SJCRH30 (cell line): ENCODE measurements at regions not wholly inside any gene's neighbourhood (a gene's known extent, or its start where the extent isn't known, plus 50 kb on each side); places are given as distances from the start of the nearest gene placed in this dataset.
A peak's percentile ranks its signal among the peaks of the same experiment; 100 is the strongest.
"Not testable (repeated sequence)": the region's sequence is repeated elsewhere in the genome, so short reads cannot be mapped to it uniquely, and the experiment has no call there.

Experiments
- DNase-seq, 2 experiments: peaks; one replicate each; pipeline ENCODE4 v3.0.0-alpha.2; 2015 to 2020
- H3K27ac ChIP-seq: fragments of 250-450 bp; sonication (Bioruptor Pico); 2 replicates; pipeline ENCODE4 v1.5.1; 2020; ENCODE audit warnings: mild to moderate bottlenecking, moderate library complexity
- H3K27me3 ChIP-seq: fragments of 250-450 bp; sonication (Bioruptor Pico); 2 replicates; pipeline ENCODE4 v1.5.1; 2020; ENCODE audit warnings: mild to moderate bottlenecking, moderate library complexity
- H3K36me3 ChIP-seq: fragments of 250-450 bp; sonication (Bioruptor Pico); 2 replicates; pipeline ENCODE4 v1.5.1; 2020; ENCODE audit warnings: mild to moderate bottlenecking, moderate library complexity
- H3K4me1 ChIP-seq: fragments of 250-450 bp; sonication (Bioruptor Pico); 2 replicates; pipeline ENCODE4 v1.5.1; 2020; ENCODE audit warnings: mild to moderate bottlenecking, moderate library complexity
- H3K4me3 ChIP-seq: fragments of 250-450 bp; sonication (Bioruptor Pico); 2 replicates; pipeline ENCODE4 v1.5.1; 2020; ENCODE audit warnings: mild to moderate bottlenecking, moderate library complexity
- H3K9me3 ChIP-seq: fragments of 250-450 bp; sonication (Bioruptor Pico); replicated peaks from 2 replicates; pipeline ENCODE4 v1.5.1; 2020; ENCODE audit warnings: mild to moderate bottlenecking, moderate library complexity

DNA sequence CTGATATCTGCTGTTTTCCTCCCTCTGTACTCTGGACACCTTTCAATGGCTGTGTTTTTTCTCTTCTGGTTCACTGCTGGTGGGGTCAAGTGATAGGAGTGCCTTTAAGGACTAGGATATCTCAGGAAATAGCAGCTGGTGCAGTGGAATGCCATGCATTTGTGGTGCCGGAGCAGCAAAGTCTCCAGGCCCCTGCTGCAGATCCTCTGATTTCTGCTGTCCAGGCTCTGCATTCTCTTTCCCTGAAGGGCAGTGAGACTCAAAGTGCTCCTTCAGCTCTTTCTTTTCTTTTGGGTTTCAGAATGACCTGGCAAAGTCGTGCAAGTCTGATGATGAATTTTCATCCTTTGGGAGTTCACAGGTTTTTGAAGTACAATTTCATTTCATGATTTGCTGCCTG, 774.3 kb downstream of the FAM181B start:
- no peaks in the 10 kb centered on the region for H3K36me3 ChIP-seq
- no peak overlapping the region for H3K27ac ChIP-seq
- H3K4me1 ChIP-seq, result no peaks in the 10 kb centered on the region
- peaks cover 4% of the 10 kb centered on the region; the same call in 1 of the 2 replicates for H3K27me3 ChIP-seq
- no peaks in the 10 kb centered on the region for H3K9me3 ChIP-seq
- no peak overlapping the region for H3K4me3 ChIP-seq
- DNase-seq, result peak in 1 of 2 experiments; percentile 3

DNA sequence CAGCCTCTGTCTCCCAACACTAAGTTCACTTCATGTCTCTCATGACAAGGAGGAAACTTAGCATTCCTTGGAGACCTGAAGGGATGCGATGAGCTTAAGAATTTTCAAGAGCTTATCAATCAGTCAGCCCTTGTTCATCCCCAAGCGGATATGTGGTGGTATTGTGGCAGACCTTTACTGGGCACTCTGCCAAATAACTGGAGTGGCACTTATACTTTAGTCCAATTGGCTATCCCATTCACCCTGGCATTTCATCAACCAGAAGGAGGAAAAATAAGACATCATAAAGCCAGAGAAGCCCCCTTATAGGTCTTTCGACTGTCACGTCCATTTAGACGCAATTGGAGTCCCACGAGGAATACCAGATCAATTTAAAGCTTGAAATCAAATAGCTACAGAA, 779.4 kb downstream of the FAM181B start:
- H3K9me3 ChIP-seq, H3K4me3 ChIP-seq, H3K4me1 ChIP-seq, H3K27me3 ChIP-seq, H3K27ac ChIP-seq, H3K36me3 ChIP-seq: not testable (repeated sequence)
- peak in 1 of 2 experiments; percentile 6 for DNase-seq

DNA sequence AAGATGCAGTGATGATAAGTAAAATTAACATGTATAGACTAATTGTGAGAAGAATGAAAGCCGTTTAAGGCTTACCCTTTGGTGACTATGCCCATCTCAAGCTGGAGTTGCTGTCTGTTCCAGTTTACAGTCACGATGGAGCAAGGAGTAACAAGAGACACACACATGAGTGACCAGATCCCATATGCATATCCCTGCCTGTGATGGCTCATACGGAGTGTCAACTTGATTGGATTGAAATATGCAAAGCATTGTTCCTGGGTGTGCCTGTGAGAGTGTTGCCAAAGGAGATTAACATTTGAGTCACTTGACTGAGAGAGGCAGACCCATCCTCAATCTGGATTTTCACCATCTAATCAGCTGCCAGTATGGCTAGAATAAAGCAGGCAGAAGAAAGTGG, 786.8 kb downstream of the FAM181B start:
- Histone ChIP-seq H3K4me3 (no peak overlapping the region), H3K36me3 (no peaks in the 10 kb centered on the region), H3K4me1 (no peaks in the 10 kb centered on the region), H3K27ac (no peak overlapping the region), H3K27me3 (peaks cover 3% of the 10 kb centered on the region; the same call in 1 of the 2 replicates), H3K9me3 (no peaks in the 10 kb centered on the region)
- no peak for DNase-seq

DNA sequence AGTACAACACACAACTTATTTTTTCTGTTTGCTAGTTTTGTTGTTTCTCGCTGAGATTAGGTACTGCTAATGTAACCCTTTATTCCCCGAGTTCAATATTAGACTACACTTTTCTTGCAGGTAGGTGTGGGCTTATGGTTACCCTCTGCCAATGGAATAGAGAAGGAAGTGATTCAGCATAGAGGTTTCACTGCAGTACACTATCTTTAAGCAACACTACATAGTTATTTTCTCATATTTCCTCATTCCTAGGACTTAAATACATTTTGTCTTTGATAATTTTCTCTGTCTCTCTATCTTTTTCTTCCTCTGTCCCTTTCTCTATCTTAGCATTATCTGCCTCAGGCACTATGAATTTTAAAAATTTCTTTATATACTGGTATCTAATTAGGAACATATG, 791.0 kb downstream of the FAM181B start:
- DNase-seq, result no peak
- Histone ChIP-seq H3K4me3 (no peak overlapping the region), H3K9me3 (no peaks in the 10 kb centered on the region), H3K27ac (no peak overlapping the region), H3K36me3 (no peaks in the 10 kb centered on the region), H3K4me1 (no peaks in the 10 kb centered on the region), H3K27me3 (peaks cover 3% of the 10 kb centered on the region; the same call in 1 of the 2 replicates)

DNA sequence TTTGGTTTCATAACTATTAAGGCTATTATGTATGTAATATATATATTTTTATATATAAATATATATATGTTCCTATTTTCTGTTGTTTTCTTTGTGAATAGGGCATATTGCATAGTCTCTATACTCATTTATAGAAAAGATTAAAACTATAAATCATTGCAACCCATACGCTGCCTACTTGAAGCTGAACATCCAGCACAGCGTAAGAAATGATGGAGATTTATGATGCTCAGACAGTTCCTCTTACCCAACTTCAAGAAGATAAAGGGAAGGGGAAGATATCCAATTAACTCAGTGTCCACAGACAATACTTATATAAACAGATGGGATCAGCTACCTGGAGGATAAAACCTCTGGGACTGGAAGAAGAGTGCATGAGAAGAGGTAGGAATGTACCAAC, 791.7 kb downstream of the FAM181B start:
- no peak overlapping the region for H3K4me3 ChIP-seq
- H3K9me3 ChIP-seq, result no peaks in the 10 kb centered on the region
- no peaks in the 10 kb centered on the region for H3K36me3 ChIP-seq
- H3K27ac ChIP-seq, result no peak overlapping the region
- no peaks in the 10 kb centered on the region for H3K4me1 ChIP-seq
- H3K27me3 ChIP-seq, result peaks cover 3% of the 10 kb centered on the region; the same call in 1 of the 2 replicates
- no peak for DNase-seq

DNA sequence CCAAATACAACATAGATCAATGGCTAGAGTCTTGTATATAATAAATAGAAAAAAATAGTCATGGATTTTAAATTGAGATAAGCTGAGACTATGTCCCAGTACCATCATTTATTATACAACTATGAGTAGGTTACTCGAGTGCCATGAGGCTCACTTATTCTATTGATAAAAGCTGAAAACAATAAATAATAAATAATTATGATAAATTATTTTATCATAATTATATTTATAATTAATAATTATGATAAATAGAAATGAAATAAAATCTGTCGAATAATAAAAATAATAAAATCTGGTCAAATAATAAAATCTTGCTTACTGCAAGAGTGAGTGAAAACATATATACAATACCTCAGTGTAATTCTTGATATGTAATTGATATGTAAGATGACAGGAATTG, 801.4 kb downstream of the FAM181B start:
- Histone ChIP-seq H3K27me3 (no peaks in the 10 kb centered on the region), H3K36me3 (no peaks in the 10 kb centered on the region), H3K27ac (no peak overlapping the region), H3K4me1 (no peaks in the 10 kb centered on the region), H3K4me3 (no peak overlapping the region), H3K9me3 (no peaks in the 10 kb centered on the region)
- DNase-seq, result no peak

DNA sequence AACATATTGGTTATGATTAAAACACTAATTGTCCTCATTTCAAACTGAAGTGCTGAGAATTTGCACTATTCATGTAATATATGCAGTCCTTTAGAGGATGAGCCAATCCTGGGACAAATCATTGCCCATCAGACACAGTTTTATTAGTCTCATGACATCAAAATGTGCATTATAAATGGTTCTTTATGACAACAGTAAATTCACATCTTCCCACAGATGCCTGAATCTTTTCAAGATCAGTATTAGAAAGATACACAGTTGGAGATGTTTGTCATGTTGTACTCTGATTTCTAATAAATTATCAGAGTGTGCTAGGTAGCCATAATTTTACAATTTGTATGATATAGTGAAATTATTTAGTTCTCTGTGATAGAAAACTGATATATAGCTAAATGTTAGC, 813.5 kb downstream of the FAM181B start:
- Histone ChIP-seq H3K9me3 (no peaks in the 10 kb centered on the region), H3K27me3 (no peaks in the 10 kb centered on the region), H3K4me1 (no peaks in the 10 kb centered on the region), H3K36me3 (no peaks in the 10 kb centered on the region), H3K27ac (no peak overlapping the region), H3K4me3 (no peak overlapping the region)
- no peak for DNase-seq

DNA sequence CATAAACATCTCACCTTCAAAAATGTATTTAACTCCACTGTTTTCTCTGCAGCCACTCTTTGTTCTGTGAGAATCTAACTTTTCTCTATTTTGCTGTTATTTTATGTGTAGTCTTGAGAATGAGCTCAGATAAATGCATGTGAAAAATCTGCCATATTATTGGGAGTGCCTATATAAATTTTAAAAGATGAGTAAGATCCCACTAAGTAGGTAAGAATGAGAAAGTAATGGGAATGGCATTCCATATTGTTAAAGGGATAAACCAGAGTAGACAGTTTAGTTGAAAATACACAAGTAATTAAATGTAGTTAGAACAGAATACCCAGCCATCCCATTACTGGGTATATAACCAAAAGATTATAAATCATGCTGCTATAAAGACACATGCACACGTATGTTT, 817.2 kb downstream of the FAM181B start:
- H3K4me3 ChIP-seq, result no peak overlapping the region
- H3K27me3 ChIP-seq, result no peaks in the 10 kb centered on the region
- H3K27ac ChIP-seq, result no peak overlapping the region
- no peaks in the 10 kb centered on the region for H3K36me3 ChIP-seq
- H3K9me3 ChIP-seq, result no peaks in the 10 kb centered on the region
- no peaks in the 10 kb centered on the region for H3K4me1 ChIP-seq
- DNase-seq, result no peak

DNA sequence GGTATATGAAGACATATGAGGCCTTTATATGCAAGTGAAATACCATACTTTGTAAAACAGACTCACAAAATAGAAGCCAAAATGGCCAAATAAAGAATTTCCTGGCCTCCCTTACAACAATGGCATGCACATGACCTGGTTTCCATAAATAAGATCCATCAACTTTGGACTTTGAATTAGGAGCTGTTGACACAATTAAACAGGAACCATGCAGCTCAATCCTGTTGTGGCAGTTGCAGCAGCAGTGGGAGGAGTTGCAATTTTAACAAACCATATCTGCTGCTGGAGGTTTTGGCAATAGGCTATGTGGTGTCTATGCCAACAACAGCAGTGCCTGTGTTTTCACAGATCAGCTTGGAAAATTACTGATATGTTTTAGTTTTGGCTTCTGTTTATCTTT, 818.6 kb downstream of the FAM181B start:
- H3K9me3 ChIP-seq, result no peaks in the 10 kb centered on the region
- H3K27ac ChIP-seq, result no peak overlapping the region
- DNase-seq, result no peak
- no peak overlapping the region for H3K4me3 ChIP-seq
- H3K4me1 ChIP-seq, result no peaks in the 10 kb centered on the region
- H3K36me3 ChIP-seq, result no peaks in the 10 kb centered on the region
- no peaks in the 10 kb centered on the region for H3K27me3 ChIP-seq

DNA sequence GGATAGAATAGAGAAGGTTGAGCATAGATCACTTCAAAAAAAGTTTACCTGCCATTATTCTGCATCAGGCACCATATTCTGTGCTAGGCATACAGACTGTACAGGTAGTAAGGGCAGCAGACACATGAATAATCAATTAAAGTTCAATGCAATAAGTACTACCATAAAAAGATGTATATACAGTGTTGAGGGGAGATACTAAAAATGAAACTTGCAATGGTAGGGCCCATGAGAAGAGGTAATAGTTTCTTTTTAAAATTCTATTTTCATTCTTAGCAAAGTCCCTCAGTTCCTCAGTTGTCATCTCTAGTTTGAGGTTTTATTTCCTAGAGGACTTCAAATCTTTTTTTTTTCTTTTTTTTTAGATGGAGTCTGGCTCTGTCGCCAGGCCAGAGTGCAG, 819.9 kb downstream of the FAM181B start:
- H3K4me1 ChIP-seq, result no peaks in the 10 kb centered on the region
- H3K36me3 ChIP-seq, result no peaks in the 10 kb centered on the region
- H3K9me3 ChIP-seq, result no peaks in the 10 kb centered on the region
- no peaks in the 10 kb centered on the region for H3K27me3 ChIP-seq
- DNase-seq, result no peak
- no peak overlapping the region for H3K4me3 ChIP-seq
- H3K27ac ChIP-seq, result no peak overlapping the region

DNA sequence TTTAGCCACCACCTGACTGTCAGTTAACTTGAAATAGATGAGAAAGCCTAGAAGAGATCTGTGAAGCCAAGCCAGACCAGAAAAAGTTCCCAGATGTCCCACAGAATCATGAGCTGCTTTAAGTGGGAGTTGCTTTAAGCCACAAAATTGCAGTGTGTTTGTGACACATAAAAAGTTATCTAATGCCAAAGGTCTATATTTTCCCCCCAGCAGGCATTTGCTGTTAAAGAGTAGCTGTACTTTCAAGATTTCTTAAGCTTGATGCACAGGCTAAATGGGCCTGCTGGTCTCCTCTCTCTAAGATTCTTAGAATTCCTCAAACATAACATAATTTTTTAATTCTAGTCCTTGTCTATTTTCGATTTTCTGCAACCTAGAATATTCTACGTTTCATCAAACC, 825.7 kb downstream of the FAM181B start:
- H3K36me3 ChIP-seq, result no peaks in the 10 kb centered on the region
- no peak overlapping the region for H3K27ac ChIP-seq
- H3K4me3 ChIP-seq, result no peak overlapping the region
- DNase-seq, result no peak
- H3K9me3 ChIP-seq, result no peaks in the 10 kb centered on the region
- no peaks in the 10 kb centered on the region for H3K27me3 ChIP-seq
- no peaks in the 10 kb centered on the region for H3K4me1 ChIP-seq

DNA sequence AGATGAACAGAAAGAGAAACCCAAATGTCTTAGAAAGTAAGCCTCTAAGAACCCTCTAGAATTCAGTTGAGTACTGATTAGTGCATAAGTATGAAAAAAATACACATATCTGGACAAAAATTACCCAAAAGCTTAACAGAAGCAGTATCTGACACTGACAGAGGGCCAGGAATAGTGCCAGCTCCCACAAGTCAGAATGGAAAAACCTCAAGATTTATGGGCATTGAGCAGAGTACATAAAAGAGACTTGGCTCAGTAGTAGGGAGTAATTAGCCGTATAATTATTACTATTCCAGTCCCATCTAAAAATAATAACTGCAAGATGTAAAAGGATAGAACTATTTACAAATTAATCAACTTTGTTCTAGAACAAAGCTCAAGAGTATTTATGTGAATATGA, 834.5 kb downstream of the FAM181B start:
- Histone ChIP-seq H3K9me3 (no peaks in the 10 kb centered on the region), H3K36me3 (no peaks in the 10 kb centered on the region), H3K27me3 (no peaks in the 10 kb centered on the region), H3K27ac (no peak overlapping the region), H3K4me3 (no peak overlapping the region), H3K4me1 (no peaks in the 10 kb centered on the region)
- DNase-seq, result no peak

DNA sequence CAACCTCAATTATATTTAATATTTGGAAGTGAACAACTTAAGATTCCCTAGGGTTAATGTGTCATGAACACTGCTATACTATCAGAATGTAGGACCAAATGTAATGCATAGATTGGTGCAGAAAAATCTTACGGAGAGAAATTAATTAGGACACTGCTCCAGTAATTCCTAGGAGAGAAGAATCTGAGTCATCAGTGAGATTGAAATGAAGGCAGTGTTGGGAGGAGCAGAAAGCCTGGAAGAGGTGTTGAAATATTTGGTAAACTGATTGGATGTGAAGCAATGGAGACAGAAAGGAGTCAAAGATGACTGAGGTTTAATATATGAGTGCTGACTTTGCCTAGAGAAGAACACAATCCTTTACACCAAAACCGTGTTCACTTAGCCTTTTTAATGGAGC, 836.0 kb downstream of the FAM181B start:
- Histone ChIP-seq H3K27me3 (no peaks in the 10 kb centered on the region), H3K4me3 (no peak overlapping the region), H3K9me3 (no peaks in the 10 kb centered on the region), H3K36me3 (no peaks in the 10 kb centered on the region), H3K27ac (no peak overlapping the region), H3K4me1 (no peaks in the 10 kb centered on the region)
- no peak for DNase-seq

DNA sequence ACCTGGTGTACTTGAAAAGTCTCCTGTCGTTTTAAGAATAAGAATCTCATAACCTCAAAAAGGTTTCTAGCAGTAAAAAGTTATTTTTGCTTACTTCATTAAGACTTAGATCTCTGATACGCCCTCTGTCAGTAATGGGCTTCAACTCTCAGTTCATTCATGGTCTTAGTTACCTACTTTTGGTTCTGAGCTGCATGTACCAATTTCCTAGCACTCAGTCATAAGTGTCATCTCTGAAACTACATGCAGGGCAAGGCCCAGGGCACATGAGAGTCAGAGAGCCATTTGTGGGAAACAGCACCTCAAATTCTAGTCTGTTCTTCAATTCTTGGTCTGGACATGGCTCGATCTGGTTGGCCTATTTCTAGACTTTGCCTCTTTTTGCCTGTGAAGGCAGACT, 838.4 kb downstream of the FAM181B start:
- Histone ChIP-seq H3K27me3 (no peaks in the 10 kb centered on the region), H3K4me3 (no peak overlapping the region), H3K4me1 (no peaks in the 10 kb centered on the region), H3K27ac (no peak overlapping the region), H3K9me3 (no peaks in the 10 kb centered on the region), H3K36me3 (no peaks in the 10 kb centered on the region)
- DNase-seq, result no peak

DNA sequence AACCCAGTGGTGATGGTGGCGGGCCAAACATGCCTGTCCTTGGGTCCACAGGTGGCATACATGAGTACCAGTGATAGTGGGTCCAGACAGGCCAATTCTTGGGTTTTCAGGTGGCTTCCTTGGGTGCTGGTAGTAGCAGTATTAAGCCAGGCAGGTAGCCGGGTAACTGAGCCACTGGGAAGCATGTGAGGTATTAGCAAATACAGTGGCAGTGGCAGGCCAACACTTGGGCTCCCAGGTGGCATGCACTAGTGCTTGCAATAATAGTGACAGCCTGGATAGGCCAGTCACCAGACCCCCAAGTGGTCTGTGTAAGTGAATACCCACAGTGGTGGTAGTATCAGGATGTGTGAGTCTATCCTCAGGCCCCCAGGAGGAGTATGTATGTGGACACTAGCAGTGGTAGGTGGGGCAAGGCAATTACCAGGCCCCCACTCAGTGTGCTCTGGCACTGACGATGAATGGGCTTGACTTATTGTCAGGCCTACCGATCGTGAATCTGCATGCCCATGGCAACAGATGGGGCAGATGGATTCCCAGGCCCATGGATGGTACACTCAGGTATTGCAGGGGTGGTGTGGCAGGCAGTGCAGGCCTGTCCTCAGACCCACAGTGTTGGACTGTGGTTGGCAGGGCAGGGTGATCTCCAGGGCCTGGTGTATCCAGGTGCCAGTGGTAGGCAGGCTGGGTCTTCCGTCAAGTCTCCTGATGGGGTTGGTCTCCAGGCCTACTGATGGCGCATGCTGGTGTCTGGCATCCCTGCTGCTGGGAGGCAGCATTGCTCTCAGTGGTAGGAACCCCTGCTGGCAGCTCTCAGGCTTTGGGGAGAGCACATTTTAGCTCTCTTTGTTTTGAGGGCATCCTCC, 840.7 kb downstream of the FAM181B start:
- H3K4me3 ChIP-seq, result no peak overlapping the region
- no peaks in the 10 kb centered on the region for H3K9me3 ChIP-seq
- no peaks in the 10 kb centered on the region for H3K27me3 ChIP-seq
- no peak for DNase-seq
- H3K4me1 ChIP-seq, result no peaks in the 10 kb centered on the region
- no peak overlapping the region for H3K27ac ChIP-seq
- H3K36me3 ChIP-seq, result no peaks in the 10 kb centered on the region

DNA sequence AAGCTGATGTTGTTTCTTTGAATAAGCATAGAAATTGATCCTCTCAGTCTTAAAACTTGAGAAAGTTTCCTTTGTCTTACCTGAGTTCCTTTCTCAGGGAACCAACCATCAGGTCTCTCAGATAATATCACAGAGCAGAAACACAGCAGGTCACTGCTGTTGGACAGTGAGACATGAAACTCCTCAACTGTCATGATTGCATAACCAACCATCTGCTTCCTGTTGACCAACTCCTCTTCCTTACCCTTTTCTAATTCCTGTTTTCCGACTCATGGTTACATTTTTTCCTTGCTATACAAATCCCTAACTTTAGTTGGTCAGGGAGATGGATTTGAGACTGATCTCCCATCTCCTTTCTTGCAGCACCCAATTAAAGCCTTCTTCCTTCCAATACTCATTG, 845.3 kb downstream of the FAM181B start:
- Histone ChIP-seq H3K4me3 (no peak overlapping the region), H3K4me1 (no peaks in the 10 kb centered on the region), H3K36me3 (no peaks in the 10 kb centered on the region), H3K27me3 (no peaks in the 10 kb centered on the region), H3K9me3 (no peaks in the 10 kb centered on the region), H3K27ac (no peak overlapping the region)
- no peak for DNase-seq
